Activated naive CD4-positive, alpha-beta T cell treated with anti-CD3 and anti-CD28 coated beads, Interleukin-2, amount 50 U/mL, for 24 hours (primary cell): ENCODE measurements at regions not wholly inside any gene's neighbourhood (a gene's known extent, or its start where the extent isn't known, plus 50 kb on each side); places are given as distances from the start of the nearest gene placed in this dataset.
"Not testable (repeated sequence)": the region's sequence is repeated elsewhere in the genome, so short reads cannot be mapped to it uniquely, and the experiment has no call there.

Source experiments
- H3K27ac Mint-ChIP-seq: one replicate; pipeline ENCODE4 v1.8.0; 2021; ENCODE audit warnings: mild to moderate bottlenecking, mixed read lengths
- H3K27me3 Mint-ChIP-seq: one replicate; pipeline ENCODE4 v1.8.0; 2021; ENCODE audit warnings: mixed read lengths
- H3K36me3 Mint-ChIP-seq: one replicate; pipeline ENCODE4 v1.8.0; 2021; ENCODE audit warnings: mixed read lengths
- H3K4me1 Mint-ChIP-seq: one replicate; pipeline ENCODE4 v1.8.0; 2021; ENCODE audit warnings: mixed read lengths
- H3K4me3 Mint-ChIP-seq: one replicate; pipeline ENCODE4 v1.8.0; 2021; ENCODE audit warnings: mild to moderate bottlenecking, mixed read lengths
- H3K9me3 Mint-ChIP-seq: one replicate; pipeline ENCODE4 v1.8.0; 2021; ENCODE audit warnings: mixed read lengths

GRCh38 chr1:105419030-105419429 lies 1637.4 kb upstream of the PRMT6 start:
- H3K27me3 Mint-ChIP-seq = no peaks in the 10 kb centered on the region
- H3K4me3 Mint-ChIP-seq = no peak overlapping the region
- H3K9me3 Mint-ChIP-seq = peaks cover 5% of the 10 kb centered on the region
- H3K4me1 Mint-ChIP-seq = no peaks in the 10 kb centered on the region
- no peak overlapping the region for H3K27ac Mint-ChIP-seq
- no peaks in the 10 kb centered on the region for H3K36me3 Mint-ChIP-seq

- Mint-ChIP-seq H3K4me3 (no peak overlapping the region), H3K27me3 (no peaks in the 10 kb centered on the region), H3K9me3 (no peaks in the 10 kb centered on the region), H3K27ac (no peak overlapping the region), H3K36me3 (no peaks in the 10 kb centered on the region), H3K4me1 (no peaks in the 10 kb centered on the region)
Observed at GRCh38 chr1:105427543-105427942, 1628.9 kb upstream of the PRMT6 start.

GRCh38 chr1:105436589-105437259 lies 1619.8 kb upstream of the PRMT6 start:
- Mint-ChIP-seq H3K27ac (no peak overlapping the region), H3K4me3 (no peak overlapping the region), H3K27me3 (no peaks in the 10 kb centered on the region), H3K9me3 (peaks cover 9% of the 10 kb centered on the region), H3K4me1 (no peaks in the 10 kb centered on the region), H3K36me3 (no peaks in the 10 kb centered on the region)

GRCh38 chr1:105437847-105438246 lies 1618.6 kb upstream of the PRMT6 start:
- Mint-ChIP-seq H3K27me3 (no peaks in the 10 kb centered on the region), H3K4me3 (no peak overlapping the region), H3K9me3 (peaks cover 9% of the 10 kb centered on the region), H3K27ac (no peak overlapping the region), H3K4me1 (no peaks in the 10 kb centered on the region), H3K36me3 (no peaks in the 10 kb centered on the region)

- no peaks in the 10 kb centered on the region for H3K27me3 Mint-ChIP-seq
Observed at GRCh38 chr1:105442901-105443300, 1613.6 kb upstream of the PRMT6 start.

GRCh38 chr1:105459759-105460158 lies 1596.7 kb upstream of the PRMT6 start:
- Mint-ChIP-seq H3K27me3 (no peaks in the 10 kb centered on the region), H3K4me3 (no peak overlapping the region), H3K9me3 (peaks cover 11% of the 10 kb centered on the region), H3K36me3 (no peaks in the 10 kb centered on the region), H3K4me1 (no peaks in the 10 kb centered on the region), H3K27ac (no peak overlapping the region)

More at GRCh38 chr1:105442901-105443300, 1613.6 kb upstream of the PRMT6 start:
- no peak overlapping the region for H3K4me3 Mint-ChIP-seq
- no peaks in the 10 kb centered on the region for H3K36me3 Mint-ChIP-seq
- no peaks in the 10 kb centered on the region for H3K4me1 Mint-ChIP-seq
- no peak overlapping the region for H3K27ac Mint-ChIP-seq
- peaks cover 23% of the 10 kb centered on the region for H3K9me3 Mint-ChIP-seq

- no peaks in the 10 kb centered on the region for H3K36me3 Mint-ChIP-seq
- no peaks in the 10 kb centered on the region for H3K27me3 Mint-ChIP-seq
- no peak overlapping the region for H3K4me3 Mint-ChIP-seq
- peaks cover 11% of the 10 kb centered on the region for H3K9me3 Mint-ChIP-seq
- no peaks in the 10 kb centered on the region for H3K4me1 Mint-ChIP-seq
- H3K27ac Mint-ChIP-seq = no peak overlapping the region
Observed at GRCh38 chr1:105462308-105462707, 1594.2 kb upstream of the PRMT6 start.

GRCh38 chr1:105467549-105467948 lies 1588.9 kb upstream of the PRMT6 start:
- H3K4me1 Mint-ChIP-seq = no peaks in the 10 kb centered on the region
- H3K27ac Mint-ChIP-seq = no peak overlapping the region
- H3K9me3 Mint-ChIP-seq = peaks cover 2% of the 10 kb centered on the region
- no peaks in the 10 kb centered on the region for H3K36me3 Mint-ChIP-seq
- H3K4me3 Mint-ChIP-seq = no peak overlapping the region
- no peaks in the 10 kb centered on the region for H3K27me3 Mint-ChIP-seq

GRCh38 chr1:105470541-105470940 lies 1585.9 kb upstream of the PRMT6 start:
- not testable (repeated sequence) for H3K27ac Mint-ChIP-seq, H3K4me1 Mint-ChIP-seq, H3K36me3 Mint-ChIP-seq, H3K27me3 Mint-ChIP-seq, H3K4me3 Mint-ChIP-seq, H3K9me3 Mint-ChIP-seq

- Mint-ChIP-seq H3K36me3 (no peaks in the 10 kb centered on the region), H3K4me1 (no peaks in the 10 kb centered on the region), H3K27me3 (no peaks in the 10 kb centered on the region), H3K27ac (no peak overlapping the region), H3K9me3 (peaks cover 4% of the 10 kb centered on the region), H3K4me3 (no peak overlapping the region)
Observed at GRCh38 chr1:105483436-105483835, 1573.0 kb upstream of the PRMT6 start.

GRCh38 chr1:105485207-105485606 lies 1571.3 kb upstream of the PRMT6 start:
- Mint-ChIP-seq H3K36me3 (no peaks in the 10 kb centered on the region), H3K27me3 (no peaks in the 10 kb centered on the region), H3K9me3 (peaks cover 4% of the 10 kb centered on the region), H3K4me3 (no peak overlapping the region), H3K27ac (no peak overlapping the region), H3K4me1 (no peaks in the 10 kb centered on the region)

- peaks cover 12% of the 10 kb centered on the region for H3K9me3 Mint-ChIP-seq
- H3K27ac Mint-ChIP-seq = no peak overlapping the region
- no peaks in the 10 kb centered on the region for H3K4me1 Mint-ChIP-seq
- H3K4me3 Mint-ChIP-seq = no peak overlapping the region
- H3K27me3 Mint-ChIP-seq = no peaks in the 10 kb centered on the region
- no peaks in the 10 kb centered on the region for H3K36me3 Mint-ChIP-seq
Observed at GRCh38 chr1:105492921-105493320, 1563.6 kb upstream of the PRMT6 start.

- Mint-ChIP-seq H3K4me3 (no peak overlapping the region), H3K4me1 (no peaks in the 10 kb centered on the region), H3K27ac (no peak overlapping the region), H3K9me3 (peaks cover 7% of the 10 kb centered on the region), H3K27me3 (no peaks in the 10 kb centered on the region), H3K36me3 (no peaks in the 10 kb centered on the region)
Observed at GRCh38 chr1:105516068-105516467, 1540.4 kb upstream of the PRMT6 start.

- no peak overlapping the region for H3K27ac Mint-ChIP-seq
- H3K27me3 Mint-ChIP-seq = no peaks in the 10 kb centered on the region
- no peaks in the 10 kb centered on the region for H3K9me3 Mint-ChIP-seq
- H3K4me1 Mint-ChIP-seq = no peaks in the 10 kb centered on the region
- H3K4me3 Mint-ChIP-seq = no peak overlapping the region
- no peaks in the 10 kb centered on the region for H3K36me3 Mint-ChIP-seq
Observed at GRCh38 chr1:105533996-105534395, 1522.5 kb upstream of the PRMT6 start.

GRCh38 chr1:105544475-105544874 lies 1512.0 kb upstream of the PRMT6 start:
- Mint-ChIP-seq H3K27me3 (no peaks in the 10 kb centered on the region), H3K4me3 (no peak overlapping the region)

GRCh38 chr1:105556266-105556665 lies 1500.2 kb upstream of the PRMT6 start:
- Mint-ChIP-seq H3K4me1 (no peaks in the 10 kb centered on the region), H3K27ac (no peak overlapping the region), H3K36me3 (no peaks in the 10 kb centered on the region), H3K9me3 (peaks cover 19% of the 10 kb centered on the region), H3K4me3 (no peak overlapping the region), H3K27me3 (no peaks in the 10 kb centered on the region)

More at GRCh38 chr1:105544475-105544874, 1512.0 kb upstream of the PRMT6 start:
- Mint-ChIP-seq H3K9me3 (no peaks in the 10 kb centered on the region), H3K4me1 (no peaks in the 10 kb centered on the region), H3K27ac (no peak overlapping the region), H3K36me3 (no peaks in the 10 kb centered on the region)

- Mint-ChIP-seq H3K27ac (no peak overlapping the region), H3K27me3 (no peaks in the 10 kb centered on the region), H3K4me3 (no peak overlapping the region)
Observed at GRCh38 chr1:105558023-105558422, 1498.5 kb upstream of the PRMT6 start.

More at GRCh38 chr1:105558023-105558422, 1498.5 kb upstream of the PRMT6 start:
- H3K36me3 Mint-ChIP-seq = no peaks in the 10 kb centered on the region
- no peaks in the 10 kb centered on the region for H3K4me1 Mint-ChIP-seq
- H3K9me3 Mint-ChIP-seq = peaks cover 25% of the 10 kb centered on the region
